ENCODE measurements at regions not wholly inside any gene's neighbourhood (a gene's known extent, or its start where the extent isn't known, plus 50 kb on each side); places are given as distances from the start of the nearest gene placed in this dataset.

DNA sequence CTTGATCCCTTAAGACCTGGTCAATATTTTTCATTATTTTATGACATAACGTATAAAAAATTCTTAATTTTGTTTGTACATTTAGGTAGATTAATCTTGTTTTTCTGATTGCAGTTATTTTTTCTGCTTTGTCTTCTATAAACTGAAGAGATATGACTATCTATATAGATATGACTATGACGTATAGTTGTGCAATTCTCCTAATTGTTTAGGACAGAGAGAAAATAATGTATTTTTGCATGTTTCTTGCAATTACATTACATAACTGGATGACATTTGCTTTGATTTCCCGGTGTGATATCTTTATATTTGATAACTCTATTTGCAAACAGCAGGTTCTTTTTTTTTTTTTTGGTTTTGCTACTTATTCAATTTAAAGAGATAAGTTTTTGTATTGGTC lies 310.2 kb upstream of the REG3G start:
- TF ChIP-seq, protein P1, sequence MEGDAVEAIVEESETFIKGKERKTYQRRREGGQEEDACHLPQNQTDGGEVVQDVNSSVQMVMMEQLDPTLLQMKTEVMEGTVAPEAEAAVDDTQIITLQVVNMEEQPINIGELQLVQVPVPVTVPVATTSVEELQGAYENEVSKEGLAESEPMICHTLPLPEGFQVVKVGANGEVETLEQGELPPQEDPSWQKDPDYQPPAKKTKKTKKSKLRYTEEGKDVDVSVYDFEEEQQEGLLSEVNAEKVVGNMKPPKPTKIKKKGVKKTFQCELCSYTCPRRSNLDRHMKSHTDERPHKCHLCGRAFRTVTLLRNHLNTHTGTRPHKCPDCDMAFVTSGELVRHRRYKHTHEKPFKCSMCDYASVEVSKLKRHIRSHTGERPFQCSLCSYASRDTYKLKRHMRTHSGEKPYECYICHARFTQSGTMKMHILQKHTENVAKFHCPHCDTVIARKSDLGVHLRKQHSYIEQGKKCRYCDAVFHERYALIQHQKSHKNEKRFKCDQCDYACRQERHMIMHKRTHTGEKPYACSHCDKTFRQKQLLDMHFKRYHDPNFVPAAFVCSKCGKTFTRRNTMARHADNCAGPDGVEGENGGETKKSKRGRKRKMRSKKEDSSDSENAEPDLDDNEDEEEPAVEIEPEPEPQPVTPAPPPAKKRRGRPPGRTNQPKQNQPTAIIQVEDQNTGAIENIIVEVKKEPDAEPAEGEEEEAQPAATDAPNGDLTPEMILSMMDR (IDR thresholded peaks at IDR 0.05; ENCODE audit: extremely low read depth, missing control alignments): no peak
- no peak for DNase-seq (ENCODE audit: low spot score)

DNA sequence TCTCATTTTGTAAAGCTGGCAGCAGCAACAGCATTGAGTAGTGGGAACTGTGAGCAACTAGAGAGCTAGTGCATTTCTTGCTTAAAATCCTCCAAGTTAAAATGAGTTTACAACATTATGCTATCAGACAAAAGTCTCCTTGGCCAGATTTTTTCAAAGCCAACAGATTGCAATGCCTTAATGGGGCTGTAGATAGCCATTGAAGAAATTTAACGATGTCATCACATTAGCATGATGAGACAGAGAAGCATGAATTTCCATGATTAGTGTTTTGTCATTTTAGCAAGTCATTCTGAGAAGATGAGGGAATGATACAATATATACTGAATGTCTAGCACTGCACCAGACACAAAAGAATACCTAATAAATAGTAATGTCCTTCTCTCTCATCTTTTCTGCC lies 307.5 kb upstream of the REG3G start:
- TF ChIP-seq, protein P1 (IDR thresholded peaks at IDR 0.05; ENCODE audit: extremely low read depth, missing control alignments): no peak
- DNase-seq (ENCODE audit: low spot score): no peak

GRCh38 chr2:78718473-78718872 lies 307.0 kb upstream of the REG3G start:
- TF ChIP-seq, protein P1 (IDR thresholded peaks at IDR 0.05; ENCODE audit: extremely low read depth, missing control alignments): no peak
- no peak for DNase-seq (ENCODE audit: low spot score)

DNA sequence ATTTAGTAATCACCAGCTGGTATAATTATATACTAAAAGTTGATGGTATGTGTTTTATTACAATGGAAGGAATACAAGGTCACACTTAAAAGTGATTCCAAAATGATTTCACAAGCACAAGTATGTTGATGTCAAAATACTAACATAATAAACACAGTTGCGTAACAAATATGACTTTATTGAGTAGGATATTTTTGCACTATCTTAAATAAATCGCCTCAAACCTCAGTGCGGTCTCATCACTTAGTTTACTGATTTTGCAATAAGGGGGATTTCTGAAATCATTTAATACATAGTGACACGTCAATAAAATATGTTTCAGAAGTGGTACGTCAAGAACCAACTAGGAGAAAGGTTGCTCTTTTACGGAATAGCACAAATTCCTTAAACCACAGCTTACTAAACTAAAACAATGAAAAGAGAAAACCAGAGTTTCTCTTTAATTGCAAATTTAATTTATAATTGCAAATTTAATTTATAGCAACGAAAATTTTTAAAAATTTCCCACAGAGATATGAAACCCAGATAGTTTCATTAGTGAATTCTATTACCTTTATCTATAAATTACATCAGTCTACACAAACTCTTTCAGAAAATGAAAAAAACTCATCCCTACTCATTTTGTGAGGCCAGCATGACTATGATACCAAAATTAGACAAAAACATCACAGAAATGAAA lies 304.0 kb upstream of the REG3G start:
- no peak for DNase-seq (ENCODE audit: low spot score)
- TF ChIP-seq, protein P1 (IDR thresholded peaks at IDR 0.05; ENCODE audit: extremely low read depth, missing control alignments): no peak

- TF ChIP-seq, protein P1 (IDR thresholded peaks at IDR 0.05; ENCODE audit: extremely low read depth, missing control alignments): no peak
- no peak for DNase-seq (ENCODE audit: low spot score)
Measured at GRCh38 chr2:78734221-78734620, 291.3 kb upstream of the REG3G start.

DNA sequence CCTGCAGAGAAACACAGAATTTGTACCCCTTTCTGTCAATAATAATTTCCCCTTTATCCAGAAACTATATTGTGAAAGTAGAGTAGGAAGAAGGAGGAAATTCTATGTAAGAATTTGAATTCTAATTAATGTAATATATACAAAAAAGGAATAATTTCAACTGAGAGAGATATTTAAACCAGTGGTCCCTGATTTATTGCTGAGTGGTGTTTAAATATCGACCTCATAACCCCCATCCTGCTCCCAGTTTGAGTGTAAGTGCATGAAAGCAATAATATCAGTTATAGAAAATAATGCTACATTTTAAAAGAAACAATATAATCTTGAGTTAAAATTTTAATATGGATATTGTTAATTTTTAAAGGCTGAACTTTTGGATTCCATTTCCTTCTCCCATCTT lies 286.2 kb upstream of the REG3G start:
- TF ChIP-seq, protein P1 (IDR thresholded peaks at IDR 0.05; ENCODE audit: extremely low read depth, missing control alignments): no peak
- DNase-seq (ENCODE audit: low spot score): no peak

DNA sequence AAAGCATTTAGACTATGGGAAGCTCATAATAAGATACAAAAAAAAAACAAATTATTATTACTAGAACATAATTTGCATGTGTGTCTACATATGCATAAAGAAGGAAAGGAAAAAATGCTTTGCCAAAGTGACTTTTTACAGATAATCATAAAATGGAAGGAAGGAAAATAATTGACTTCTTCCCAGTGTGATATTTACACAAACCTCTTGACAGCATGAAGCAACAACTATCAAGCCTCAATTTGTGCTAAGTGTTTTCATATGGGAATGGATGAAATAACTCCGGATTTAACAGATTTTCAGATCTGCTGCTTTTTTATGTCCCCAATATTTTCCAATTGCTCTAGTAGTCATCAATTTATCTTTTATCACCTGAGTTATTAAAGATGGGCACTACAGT lies 275.9 kb upstream of the REG3G start:
- DNase-seq (ENCODE audit: low spot score): no peak
- TF ChIP-seq, protein P1 (IDR thresholded peaks at IDR 0.05; ENCODE audit: extremely low read depth, missing control alignments): no peak

Measured in GM20000 (cell line).